DMS 273 (cell line): ENCODE measurements at regions not wholly inside any gene's neighbourhood (a gene's known extent, or its start where the extent isn't known, plus 50 kb on each side); places are given as distances from the start of the nearest gene placed in this dataset.

Experiments used
- DNase-seq: peaks from one replicate; lab custom pipeline; 2025; ENCODE audit not compliant: unreplicated experiment; lab: John Stamatoyannopoulos, UW

DNA sequence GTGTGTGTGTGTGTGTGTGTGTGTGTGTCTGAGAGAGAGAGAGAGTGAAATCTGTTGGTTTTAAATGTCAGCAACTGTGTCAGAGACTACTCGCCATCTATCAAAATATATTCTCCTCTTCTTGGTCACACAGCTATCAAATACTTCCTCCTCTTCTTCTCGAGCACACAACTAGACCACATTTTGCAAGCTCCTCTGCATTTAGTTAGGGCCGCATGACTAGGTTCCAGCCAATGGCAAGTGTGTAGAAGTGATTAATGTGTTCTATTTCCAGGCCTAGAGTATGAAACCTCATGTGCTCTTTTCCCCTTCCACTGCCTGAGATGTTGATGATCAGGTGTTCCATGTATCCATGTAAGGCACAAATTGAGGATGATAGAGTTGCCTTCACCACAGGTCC lies 278.5 kb upstream of the MARCKS start:
- no peak for DNase-seq

DNA sequence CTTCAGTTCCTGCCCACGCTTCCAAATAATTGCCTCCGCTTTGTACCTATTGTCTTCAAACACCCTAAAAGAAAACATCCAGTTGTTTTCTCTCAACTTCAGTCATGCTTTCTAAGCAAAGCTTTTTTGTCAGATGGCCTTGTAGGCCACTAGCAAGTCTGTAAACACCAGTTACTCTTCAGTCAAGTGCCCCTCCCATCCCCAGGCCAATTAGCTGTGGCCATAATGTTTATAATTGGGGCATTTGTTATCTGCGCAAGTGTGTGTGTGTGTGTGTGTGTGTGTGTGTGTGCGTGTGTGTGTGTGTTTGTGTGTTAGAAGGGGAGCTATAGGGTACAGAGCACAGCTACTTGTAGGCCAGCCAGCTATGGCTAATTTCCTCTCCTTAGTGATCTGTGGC lies 272.4 kb upstream of the MARCKS start:
- DNase-seq, result no peak

DNA sequence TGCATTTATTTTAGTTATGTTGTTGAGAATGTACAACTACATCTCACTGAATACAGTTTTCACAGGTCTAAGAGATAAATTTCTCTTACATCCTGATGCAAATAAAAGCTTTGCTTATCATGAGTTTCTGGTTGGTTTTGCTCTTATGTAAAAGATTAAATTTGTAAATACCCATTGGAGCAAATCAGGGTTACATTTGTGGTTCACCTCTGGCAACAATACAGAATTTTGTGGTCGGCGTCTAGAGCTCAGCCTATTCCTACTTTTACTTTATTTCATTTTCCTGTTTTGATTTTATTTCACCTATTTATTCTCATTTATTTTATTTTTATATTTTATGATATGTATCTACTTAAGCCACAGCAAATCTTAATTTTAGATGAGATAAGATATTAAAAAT lies 271.9 kb upstream of the MARCKS start:
- no peak for DNase-seq

DNA sequence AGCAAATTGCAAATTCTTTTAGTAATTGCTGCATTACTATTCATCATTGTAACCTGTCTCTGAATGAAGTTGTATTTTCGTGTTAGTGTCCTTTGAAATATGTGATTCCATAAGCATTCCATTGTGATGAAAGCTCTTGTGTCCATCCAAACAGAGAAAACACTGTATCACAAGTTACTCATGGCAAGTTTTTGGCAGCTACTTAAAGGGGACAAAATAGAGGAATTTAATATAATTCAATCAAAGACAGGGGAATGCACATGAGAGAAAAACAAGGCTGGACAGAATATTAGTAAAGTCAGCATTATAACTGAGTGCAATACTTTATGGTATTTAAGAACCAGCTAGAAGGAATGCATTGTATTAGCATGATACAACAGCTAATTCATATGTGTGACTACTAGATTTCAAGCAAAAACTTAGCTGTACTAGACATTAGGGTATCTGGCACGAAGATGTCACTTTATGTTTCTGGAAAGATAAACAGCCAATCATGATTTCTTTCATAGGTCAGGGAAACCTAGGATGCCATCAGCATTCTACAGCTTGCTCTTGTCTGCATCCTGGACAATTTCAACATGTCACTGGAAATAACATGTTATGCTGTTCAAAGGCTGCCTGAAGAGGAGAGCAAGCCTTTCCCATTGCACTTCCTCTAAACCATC lies 270.6 kb upstream of the MARCKS start:
- no peak for DNase-seq

DNA sequence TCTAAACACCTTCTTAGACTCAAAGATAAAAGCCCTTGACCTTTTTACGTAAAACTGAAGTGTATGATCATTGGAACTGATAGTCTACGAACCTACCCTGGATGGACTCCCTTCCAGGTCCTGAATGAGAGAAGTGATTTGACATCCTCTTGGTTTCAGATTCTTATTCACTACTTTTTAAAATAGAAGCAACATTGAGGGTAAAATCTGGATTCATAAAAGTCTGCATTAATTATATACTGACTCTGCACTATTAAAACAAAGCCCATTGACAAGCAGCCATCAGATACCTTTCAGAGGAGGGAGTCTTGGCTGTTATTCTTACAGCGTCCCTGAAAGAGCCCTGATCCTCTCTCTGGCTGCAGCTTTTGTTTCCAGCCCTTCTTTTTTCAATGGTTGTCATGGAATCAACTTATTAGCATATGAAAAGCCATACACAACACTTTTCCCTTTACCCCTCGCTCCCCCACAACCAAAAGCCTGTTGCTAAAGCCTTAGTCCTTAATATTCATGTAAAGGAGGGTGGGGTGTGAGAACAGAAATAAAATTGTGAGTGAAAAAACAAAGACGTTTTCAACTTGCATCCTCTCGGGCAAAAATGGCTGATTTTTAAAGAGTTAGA lies 270.0 kb upstream of the MARCKS start:
- peak; percentile 49 for DNase-seq

DNA sequence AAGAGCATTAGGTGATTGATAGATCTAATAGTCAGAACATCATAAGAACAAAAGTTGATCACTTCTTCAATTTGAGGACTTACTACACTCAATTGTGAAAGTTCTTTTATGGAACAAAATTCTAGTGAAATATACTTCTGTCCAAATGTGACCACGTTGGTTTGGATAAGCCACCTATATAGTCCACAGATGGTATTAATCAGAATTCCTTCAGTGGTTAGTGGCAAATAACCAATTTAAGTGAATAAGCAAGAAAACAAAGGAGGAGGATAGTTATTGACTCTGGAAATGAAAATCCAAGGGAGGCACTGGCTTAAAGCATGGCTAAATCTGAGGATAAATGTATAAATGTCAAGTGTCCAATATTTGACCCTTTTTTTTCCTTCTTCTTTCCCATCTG lies 268.5 kb upstream of the MARCKS start:
- no peak for DNase-seq

DNA sequence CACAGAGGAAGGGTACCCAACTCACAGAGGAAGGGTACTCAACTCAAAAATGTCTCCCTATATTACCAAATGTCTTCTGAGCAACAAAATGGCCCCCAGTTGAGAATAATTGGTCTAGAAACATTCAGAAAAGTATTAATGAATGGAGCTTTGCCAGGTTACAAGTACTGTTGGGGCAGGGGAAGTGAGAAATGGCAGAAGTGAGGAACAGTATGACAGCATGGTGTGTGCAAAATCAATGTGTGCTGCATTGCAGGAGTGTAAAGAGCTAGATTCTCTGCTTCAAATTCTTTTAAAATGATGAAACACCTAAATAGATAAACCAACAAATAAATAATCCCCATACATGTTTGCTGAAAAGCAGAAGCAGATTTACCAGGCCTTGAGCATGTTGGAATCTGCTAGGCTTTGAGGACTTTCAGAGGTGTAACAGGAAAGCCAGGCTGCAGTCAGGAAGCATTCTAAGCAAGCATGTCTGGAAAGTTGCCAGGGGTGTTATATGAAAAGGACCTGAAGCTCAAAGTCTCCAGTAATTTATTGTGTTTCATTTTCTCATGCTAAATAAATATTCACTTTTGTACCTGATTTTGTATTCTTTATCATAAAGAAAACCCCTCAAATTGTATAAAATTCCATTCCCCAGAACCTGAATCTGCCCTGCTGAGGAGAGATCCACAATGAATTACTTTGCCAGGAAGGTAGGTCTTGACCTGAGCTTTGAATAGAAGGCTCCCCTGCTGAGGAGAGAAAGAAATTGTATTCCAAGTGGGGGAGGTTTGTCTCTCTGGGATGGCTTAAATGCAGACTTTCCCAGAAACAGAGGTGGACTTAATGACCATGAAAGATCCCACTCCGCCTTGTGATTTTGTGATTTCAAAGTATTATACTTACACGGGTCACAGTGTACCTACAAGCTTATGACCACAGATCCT lies 265.0 kb upstream of the MARCKS start:
- peak; percentile 58 for DNase-seq

DNA sequence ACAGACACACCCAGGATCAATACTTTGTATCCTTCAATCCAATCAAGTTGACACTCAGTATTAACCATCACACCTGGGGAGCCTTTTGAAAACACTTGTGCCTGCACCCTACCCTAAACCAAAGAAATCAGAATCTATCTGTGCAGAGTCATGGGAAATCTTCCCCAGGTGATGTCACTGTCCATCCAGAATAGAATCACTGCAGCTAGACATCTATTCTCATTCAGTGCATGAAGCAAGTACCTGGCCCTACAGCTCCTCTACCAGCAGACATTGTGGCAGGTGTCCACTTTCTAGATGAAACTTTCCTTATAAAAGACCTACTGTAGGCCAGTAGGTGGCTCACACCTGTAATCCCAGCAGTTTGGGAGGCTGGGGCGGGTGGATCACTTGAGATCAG lies 262.4 kb upstream of the MARCKS start:
- no peak for DNase-seq

DNA sequence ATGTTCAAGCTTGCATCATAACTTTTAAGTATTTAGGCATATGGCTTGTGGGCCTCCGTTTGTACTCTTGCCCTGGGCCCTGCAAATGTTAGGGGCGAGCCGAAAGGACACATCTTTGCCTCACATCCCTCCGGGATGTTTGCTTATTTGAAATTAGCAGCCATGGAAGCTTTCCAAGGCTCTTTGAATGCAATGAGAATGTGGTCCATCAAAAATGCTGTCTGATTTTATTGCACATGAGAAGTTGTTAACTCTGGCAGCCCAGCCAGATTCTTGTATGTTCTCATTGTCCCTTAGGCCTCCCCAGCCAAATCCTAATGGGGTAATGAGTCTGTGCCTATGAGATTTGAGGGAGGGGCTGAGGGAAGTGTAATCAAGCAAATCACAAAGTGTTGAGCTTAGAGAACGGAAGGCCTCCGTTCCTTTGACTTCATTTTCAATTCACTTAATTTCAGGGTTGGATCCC lies 261.2 kb upstream of the MARCKS start:
- peak; percentile 41 for DNase-seq

DNA sequence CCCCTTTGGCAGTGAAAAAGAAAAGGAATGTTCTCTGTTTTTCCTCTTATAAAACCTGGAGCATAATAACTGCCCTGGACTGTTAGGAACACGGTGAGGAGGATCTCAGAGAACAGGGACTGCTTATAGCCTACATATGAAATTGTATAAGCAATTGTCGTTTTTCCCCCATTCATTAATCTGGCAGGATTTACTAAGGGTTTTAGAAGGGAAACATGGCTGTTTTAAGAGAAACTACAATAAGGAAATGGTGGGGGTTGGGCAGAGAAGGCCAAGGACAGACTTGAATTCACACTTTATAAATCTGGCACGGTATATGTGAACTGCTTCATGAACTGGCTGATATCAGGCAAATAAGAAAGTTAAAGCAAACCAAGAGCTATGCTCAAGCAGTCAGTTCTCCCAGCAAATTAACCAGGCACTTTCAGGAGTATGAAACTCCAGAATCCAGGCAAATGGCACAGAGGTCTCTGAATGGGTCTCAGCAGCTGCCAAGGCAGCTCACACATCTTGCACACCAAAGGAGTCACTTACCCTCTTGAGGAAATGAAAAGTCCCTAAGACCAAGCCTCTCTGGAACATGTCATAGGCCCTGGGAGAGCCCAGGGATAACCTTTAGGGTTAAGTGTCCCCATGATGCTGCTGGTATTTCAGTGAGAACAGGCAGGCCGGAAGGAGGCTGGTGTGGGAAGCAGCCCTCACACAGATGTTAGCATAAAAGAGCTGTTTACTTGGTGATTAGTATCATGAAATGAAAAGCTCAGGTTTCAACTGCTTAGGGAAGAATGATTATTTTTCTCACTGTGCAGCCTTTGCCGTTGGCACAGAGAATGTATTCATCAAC lies 260.5 kb upstream of the MARCKS start:
- DNase-seq, result peak; percentile 83

DNA sequence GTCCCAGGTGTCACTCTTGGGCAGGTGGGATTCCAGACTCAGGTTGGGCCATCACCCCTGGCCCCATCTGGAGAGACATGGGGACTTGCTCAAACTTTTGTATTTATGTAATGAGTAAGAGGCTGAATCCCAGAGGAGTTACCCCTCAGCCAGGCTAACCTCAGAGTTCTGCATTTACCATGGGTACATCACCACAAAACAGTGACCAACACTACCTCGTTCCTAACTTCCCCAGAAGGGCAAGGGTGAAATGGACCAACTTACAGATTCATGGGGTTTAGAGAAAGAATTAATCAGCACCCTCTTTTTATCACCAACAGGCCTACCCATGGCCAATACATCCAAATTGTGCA lies 259.9 kb upstream of the MARCKS start:
- no peak for DNase-seq

DNA sequence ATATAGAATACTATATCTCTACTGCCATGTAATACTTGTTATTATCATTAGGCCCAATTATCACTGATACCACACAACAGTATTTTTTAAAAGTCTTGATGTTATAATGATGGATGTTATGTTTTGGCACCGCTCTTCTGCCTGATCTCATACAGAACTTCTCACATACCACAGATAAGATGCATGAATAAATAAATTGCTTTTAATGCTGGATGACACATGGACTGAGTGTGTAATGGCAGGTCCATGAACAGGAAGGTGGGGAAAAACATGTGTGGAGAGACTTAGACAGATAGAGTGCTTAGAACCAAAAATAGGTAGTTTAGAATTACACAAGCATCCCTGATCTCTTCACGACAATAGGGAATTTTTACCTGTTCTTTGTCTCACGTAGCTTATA lies 258.4 kb upstream of the MARCKS start:
- DNase-seq, result no peak

DNA sequence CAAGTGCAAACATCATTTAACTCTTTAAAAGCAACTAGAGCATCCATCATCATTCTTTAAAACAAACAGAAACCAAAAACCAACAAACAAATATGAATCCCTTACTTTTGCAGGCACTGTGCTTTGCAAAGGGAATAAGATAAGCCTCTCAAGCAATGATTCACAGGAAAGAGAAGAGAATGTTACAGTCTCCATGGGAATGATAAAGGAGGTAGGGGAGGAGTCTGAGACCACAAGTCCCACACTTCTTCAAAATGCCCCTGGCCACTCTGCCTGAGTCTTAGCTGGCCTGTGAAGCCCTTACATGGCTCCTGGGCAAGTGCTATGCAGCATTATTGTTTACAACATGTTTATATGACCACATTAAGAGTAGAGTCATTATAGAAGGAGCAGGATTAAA lies 257.7 kb upstream of the MARCKS start:
- no peak for DNase-seq

DNA sequence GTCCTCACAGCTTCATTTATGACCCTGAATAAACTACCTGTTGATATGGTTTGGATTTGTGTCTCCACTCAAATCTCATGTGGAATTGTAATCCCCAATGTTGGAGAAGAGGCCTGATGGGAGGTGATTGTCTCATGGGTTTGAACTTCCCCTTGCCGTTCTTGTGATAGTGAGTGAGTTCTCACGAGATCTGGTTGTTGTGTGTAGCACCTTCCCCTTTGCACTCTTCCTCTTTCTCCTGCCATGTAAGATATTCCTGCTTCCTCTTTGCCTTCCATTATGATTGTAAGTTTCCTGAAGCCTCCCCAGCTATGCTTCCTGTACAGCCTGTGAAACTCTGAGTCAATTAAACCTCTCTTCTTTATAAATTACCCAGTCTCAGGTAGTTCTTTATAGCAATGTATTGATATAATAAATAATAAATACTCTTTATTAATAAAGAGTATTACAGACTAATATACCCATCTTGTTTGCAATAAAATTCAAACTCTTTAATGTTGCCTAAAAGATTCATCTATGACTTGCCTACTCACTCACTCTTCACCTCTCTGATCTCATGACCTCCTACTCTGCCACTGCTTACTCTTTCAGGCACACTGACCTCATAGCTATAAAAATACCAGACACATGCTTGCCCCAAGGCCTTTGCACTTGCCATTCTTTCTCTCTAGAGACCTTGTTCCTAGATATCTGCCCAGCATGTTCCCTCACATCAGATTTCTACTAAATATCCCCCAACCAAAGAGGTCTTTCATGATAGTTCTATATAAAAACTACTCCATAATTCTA lies 256.4 kb upstream of the MARCKS start:
- DNase-seq, result no peak

DNA sequence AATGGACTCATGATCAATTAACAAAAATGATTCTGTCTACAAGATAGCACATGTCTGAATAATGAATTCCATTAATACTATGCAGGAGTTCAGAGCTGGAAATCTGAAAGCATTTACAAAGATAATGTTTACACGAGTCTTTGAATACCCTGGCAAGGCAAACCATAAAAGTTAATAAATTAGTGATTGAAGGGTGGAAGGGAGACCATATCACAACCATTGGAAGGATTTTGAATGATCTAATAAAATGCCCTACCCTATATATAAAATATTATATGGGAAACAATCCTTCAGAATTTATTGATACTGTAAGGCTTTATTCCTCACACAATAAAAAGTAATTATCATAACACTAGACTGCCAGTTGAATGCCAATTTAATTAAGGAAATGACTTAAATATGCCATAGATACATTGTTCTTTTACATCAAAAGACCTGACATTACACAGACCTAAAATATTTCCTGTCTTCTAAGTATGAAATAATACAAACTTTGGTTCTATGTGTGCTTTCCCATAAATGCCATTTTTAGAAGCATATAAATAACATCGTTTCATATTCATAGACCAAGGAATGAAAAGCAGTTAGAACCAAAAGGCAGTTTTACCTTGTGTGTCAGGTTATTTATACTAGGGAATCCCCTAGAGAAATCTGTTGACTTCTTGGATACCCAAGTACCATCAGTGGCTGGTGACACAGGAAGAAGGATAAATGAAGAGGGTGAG lies 249.2 kb upstream of the MARCKS start:
- DNase-seq, result no peak

DNA sequence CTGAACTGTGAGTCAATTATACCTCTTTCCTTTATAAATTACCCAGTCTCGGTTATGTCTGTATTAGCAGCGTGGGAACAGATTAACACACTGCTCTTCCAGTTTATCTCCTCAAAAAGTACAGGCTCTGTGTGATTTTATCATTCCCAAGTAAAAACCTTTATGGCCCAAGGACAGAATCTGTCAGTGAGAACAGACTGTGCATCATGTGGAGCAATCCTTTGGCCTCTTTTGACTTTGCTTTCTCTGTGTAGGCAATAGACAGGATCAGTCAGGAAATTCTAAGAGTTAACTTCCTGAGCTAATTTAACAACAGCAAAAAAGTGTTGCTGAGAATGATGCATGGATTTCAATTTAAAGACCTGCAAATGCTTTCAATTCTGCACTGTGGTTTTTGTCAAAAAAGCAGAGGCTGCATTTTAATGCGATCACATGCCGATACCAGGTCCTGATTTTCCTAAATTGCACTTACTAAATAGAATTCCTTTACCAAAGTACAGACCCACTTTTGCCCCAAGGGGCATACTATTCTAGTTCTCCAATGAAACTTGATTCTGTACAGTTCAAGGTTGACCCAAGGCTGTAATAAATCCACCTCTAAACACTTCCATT lies 246.7 kb upstream of the MARCKS start:
- no peak for DNase-seq

DNA sequence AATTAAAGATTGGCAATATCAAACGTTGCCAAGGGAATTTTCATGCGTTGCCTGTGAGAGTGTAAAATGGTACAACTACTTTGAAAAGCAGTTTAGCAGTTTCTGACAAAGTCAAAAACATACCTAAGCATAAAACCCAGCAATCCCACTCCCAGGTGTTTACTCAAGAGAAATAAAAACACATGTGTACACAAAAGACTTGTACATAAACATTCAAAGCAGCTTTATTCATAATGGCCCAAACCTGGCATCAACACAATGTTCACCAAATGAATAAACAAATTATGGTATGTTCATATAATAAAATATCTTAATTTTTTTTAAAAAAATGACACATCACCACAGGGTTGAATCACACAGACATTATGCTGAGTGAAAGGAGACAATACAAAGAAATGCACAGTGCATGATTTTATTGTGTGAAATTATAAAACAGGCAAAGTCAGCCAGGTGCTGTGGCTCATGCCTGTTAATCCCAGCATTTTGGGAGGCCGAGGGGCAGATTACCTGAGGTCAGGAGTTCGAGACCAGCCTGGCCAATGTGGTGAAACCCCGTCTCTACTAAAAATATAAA lies 240.4 kb upstream of the MARCKS start:
- no peak for DNase-seq

DNA sequence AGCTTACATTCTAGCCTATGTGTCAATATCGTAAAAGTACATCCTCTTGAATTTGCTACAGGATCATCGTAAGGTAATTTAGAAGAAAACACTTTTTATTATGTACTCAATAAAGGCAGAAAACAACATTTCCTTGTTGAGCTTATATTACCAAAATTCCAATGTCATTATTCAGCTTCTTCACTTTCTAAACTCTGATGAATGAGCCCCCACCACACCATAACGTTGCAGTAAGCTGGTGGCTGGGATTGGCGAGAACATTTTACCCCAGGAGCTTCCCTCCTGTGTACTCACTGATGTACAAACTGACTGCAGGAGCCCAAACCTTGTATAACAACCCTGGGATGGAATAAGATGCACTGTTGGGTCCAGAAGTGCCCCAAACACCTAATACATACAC lies 238.1 kb upstream of the MARCKS start:
- no peak for DNase-seq

DNA sequence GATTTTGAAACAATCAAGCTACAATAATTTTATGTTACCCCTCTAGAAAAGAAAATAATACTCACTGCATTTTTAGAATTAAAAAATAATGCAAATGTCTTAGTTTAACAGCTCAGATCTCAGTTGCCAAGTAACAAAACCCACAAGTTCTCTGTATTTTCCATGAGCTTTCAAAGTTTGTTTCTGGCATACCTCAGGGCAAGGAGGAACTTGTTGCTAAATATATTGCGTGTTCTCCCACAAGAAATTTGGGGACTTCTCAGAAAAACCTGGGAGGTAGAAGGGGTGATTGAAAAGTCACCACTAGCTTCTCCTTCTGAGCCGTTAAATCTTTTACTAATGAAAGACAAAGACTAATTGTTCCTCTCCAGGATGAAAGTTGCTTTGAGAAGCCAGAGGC lies 236.8 kb upstream of the MARCKS start:
- DNase-seq, result no peak
